ENCODE measurements at regions not wholly inside any gene's neighbourhood (a gene's known extent, or its start where the extent isn't known, plus 50 kb on each side); places are given as distances from the start of the nearest gene placed in this dataset.

- DNase-seq = no peak
These were observed 144.7 kb upstream of the COPS8 start for GRCh38 chr2:236940916-236941520.

GRCh38 chr2:236941551-236941950 lies 144.1 kb upstream of the COPS8 start:
- DNase-seq = no peak

- DNase-seq = no peak
These were observed 143.1 kb upstream of the COPS8 start for GRCh38 chr2:236942554-236942953.

GRCh38 chr2:236943068-236943467 lies 142.6 kb upstream of the COPS8 start:
- no peak for DNase-seq

- no peak for DNase-seq
These were observed 141.7 kb upstream of the COPS8 start for GRCh38 chr2:236943841-236944513.

GRCh38 chr2:236944561-236944960 lies 141.1 kb upstream of the COPS8 start:
- DNase-seq = no peak

GRCh38 chr2:236945431-236946016 lies 140.2 kb upstream of the COPS8 start:
- no peak for DNase-seq

DNA sequence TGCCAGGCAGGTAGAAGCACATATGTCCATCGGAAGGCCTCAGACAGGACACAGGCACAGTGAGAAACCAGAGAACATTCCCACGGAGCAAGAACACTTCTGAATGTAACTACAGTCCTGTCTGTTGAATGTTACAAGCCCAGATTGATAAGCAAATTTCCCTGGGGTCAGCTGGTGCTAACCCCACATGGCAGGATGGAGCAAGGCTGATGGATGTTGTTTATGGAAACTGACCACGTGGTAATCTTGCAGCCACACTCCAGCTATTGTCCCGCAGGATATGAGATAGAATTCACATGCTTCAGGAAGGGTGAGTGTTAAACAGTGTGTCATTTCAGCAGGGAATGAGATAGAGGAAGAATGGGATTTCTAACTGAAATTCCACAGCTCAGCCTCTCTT lies 138.8 kb upstream of the COPS8 start:
- no peak for DNase-seq

GRCh38 chr2:236947294-236947693 lies 138.4 kb upstream of the COPS8 start:
- DNase-seq = no peak

- DNase-seq = no peak
These were observed 137.8 kb upstream of the COPS8 start for GRCh38 chr2:236947896-236948295.

- no peak for DNase-seq
These were observed 136.4 kb upstream of the COPS8 start for GRCh38 chr2:236949089-236949905.

GRCh38 chr2:236951830-236952475 lies 133.7 kb upstream of the COPS8 start:
- no peak for DNase-seq

GRCh38 chr2:236954641-236955040 lies 131.0 kb upstream of the COPS8 start:
- no peak for DNase-seq

GRCh38 chr2:236955521-236956030 lies 130.1 kb upstream of the COPS8 start:
- DNase-seq = no peak

GRCh38 chr2:236956031-236956618 lies 129.6 kb upstream of the COPS8 start:
- no peak for DNase-seq

DNA sequence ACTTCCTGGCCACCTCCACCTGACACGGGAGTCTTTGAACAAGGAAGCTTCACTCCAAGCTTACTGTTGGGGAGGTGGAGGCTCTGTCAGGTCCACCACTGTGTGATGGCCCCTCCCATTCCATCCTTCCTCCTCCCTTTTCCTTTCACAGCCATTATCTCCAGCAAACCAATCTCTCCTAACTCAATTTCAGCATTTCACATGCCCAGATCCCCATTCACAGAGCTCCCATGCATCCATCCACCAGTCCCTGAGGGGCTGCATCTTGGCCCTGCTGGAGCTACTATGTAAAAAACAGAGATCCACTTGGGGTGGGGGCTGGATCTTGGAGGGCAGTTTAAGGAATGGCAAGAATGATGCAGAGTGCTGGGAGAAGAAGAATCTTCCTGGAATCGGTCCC lies 129.0 kb upstream of the COPS8 start:
- no peak for DNase-seq

- no peak for DNase-seq
These were observed 126.7 kb upstream of the COPS8 start for GRCh38 chr2:236959036-236959435.

DNA sequence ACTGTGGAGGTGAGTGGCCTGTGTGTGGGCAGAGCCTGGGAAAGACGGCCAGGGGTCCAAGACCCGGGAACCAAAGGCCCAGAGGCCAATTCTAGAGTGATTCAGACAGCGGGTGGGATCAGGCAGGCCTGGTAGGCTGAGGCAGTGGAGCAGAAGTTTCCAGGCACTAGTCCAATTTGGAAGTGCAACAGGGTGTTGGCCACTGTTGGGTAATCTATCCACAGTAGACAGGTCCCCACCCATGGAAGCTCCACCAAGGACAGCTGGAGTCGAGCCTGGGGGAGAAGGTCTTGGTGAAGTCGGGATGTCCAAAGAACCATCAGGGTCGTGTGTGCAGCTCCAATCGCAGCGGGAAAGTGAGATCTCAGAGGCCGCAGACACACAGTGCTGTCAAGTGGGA lies 125.8 kb upstream of the COPS8 start:
- no peak for DNase-seq

DNA sequence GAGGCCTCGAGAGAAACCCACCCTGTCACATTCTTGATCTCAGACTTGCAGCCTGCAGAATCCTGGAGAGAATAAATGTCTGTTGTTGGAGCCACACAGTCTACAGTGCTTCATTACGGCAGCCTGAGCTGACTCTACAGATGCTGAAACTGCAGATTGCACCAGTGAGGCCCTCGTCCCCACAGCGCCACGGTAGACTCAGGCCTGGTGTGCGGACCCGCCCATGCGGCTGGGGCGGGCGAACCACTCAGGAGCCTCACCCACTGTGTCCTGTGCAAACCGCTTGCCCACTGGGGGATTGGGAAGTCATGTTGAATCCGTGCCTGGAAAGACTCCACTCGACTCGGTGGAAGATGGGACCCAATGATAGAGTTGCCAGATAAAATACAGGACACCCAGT lies 125.2 kb upstream of the COPS8 start:
- no peak for DNase-seq

DNA sequence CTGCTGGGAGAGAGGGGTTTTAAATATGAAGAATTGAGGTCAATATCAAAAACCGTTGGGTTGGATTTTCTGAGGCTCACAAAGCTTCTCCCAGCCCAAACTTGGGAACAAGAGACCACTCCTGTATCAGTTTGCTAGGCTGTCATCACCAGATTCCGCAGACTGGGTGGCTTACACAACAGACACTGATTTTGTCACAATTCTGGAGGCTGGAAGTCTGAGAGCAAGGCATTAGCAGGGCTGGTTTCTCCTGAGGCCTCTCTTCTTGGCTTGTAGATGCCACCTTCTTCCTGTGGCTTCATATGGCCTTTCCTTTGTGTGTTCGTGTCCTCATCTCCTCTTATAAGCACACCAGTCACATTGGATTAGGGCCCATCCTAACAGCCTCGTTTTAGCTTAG lies 122.9 kb upstream of the COPS8 start:
- DNase-seq = no peak

DNA sequence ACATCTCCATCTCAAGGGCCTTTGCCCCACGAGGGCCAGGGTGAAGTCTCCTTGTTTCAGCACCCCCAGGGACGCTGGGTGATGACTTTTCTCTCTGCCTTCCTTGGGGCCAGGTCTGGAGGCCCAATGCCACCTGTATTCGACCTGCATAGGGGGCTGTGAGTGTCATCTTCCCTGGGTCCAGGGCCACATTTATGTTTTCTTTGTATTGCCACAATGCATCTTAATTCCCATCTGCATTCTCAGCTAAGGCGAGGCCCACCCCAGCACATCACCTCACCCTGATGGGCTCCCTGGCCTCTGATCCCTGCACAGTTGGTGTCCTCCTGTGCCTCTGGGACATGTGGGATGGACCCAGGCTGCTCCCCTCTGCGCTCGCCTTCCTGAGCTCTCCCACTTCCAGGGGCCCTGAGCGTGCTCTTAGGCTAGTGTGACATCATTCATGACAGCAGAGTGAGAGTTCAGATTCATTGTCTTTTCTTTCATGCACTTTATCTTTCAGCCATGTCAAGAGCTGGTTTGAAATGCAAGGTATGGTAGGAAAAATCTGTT lies 122.0 kb upstream of the COPS8 start:
- DNase-seq = no peak

GRCh38 chr2:236964291-236964690 lies 121.4 kb upstream of the COPS8 start:
- DNase-seq = no peak
